ENCODE measurements at regions not wholly inside any gene's neighbourhood (a gene's known extent, or its start where the extent isn't known, plus 50 kb on each side); places are given as distances from the start of the nearest gene placed in this dataset.

- DNase-seq (ENCODE audit: low read depth, low spot score) = no peak
- Histone ChIP-seq H3K27me3 (ENCODE audit: control insufficient read depth, insufficient read depth, low read length) (no peaks in the 10 kb centered on the region), H3K4me3 (ENCODE audit: low read depth, low read length) (no peak overlapping the region), H3K27ac (ENCODE audit: low read depth, low read length) (no peak overlapping the region), H3K9me3 (ENCODE audit: control insufficient read depth, insufficient read depth, low read length) (no peaks in the 10 kb centered on the region)
- TF ChIP-seq, protein P1, sequence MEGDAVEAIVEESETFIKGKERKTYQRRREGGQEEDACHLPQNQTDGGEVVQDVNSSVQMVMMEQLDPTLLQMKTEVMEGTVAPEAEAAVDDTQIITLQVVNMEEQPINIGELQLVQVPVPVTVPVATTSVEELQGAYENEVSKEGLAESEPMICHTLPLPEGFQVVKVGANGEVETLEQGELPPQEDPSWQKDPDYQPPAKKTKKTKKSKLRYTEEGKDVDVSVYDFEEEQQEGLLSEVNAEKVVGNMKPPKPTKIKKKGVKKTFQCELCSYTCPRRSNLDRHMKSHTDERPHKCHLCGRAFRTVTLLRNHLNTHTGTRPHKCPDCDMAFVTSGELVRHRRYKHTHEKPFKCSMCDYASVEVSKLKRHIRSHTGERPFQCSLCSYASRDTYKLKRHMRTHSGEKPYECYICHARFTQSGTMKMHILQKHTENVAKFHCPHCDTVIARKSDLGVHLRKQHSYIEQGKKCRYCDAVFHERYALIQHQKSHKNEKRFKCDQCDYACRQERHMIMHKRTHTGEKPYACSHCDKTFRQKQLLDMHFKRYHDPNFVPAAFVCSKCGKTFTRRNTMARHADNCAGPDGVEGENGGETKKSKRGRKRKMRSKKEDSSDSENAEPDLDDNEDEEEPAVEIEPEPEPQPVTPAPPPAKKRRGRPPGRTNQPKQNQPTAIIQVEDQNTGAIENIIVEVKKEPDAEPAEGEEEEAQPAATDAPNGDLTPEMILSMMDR (IDR thresholded peaks at IDR 0.05; ENCODE audit: low read depth, low read length) = no peak
- POLR2A ChIA-PET = no interaction called here
- CTCF ChIA-PET = interaction anchor here (0.7 to 1.1 kb wide), 2 partner anchors 12 to 916 kb away, joined by 3 to 7 read pairs; no protein-coding TSS in a partner anchor
Observed at GRCh38 chr2:164073101-164074074, 337.6 kb upstream of the FIGN start.

DNA sequence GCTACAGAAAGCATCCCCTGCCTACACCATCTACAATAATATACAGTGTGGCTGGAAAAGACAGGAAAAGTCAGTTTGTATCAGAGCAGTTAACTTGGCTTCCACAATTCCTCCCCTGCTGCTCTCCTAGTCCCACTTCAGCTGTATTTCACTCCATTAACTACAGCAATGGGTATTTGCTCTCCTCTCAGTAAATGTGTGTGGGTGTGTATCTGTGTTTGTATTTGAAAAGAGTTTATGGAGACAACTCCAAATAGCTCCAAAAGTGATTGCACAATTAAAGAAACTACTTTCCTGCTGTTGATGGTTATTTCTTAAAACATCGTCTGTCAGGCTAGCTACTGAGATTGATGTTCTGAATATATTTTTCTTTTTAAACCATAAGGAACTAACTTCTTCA, 333.7 kb upstream of the FIGN start:
- Histone ChIP-seq H3K4me3 (ENCODE audit: low read depth, low read length) (no peak overlapping the region), H3K27ac (ENCODE audit: low read depth, low read length) (no peak overlapping the region), H3K9me3 (ENCODE audit: control insufficient read depth, insufficient read depth, low read length) (no peaks in the 10 kb centered on the region), H3K27me3 (ENCODE audit: control insufficient read depth, insufficient read depth, low read length) (no peaks in the 10 kb centered on the region)
- DNase-seq (ENCODE audit: low read depth, low spot score) = no peak
- ChIA-PET POLR2A (no interaction called here), CTCF (interaction anchor here (0.8 to 2.1 kb wide), 3 partner anchors 8 to 878 kb away, joined by 3 to 7 read pairs (median 3); no protein-coding TSS in a partner anchor)
- TF ChIP-seq, protein P1 (IDR thresholded peaks at IDR 0.05; ENCODE audit: low read depth, low read length) = no peak

DNA sequence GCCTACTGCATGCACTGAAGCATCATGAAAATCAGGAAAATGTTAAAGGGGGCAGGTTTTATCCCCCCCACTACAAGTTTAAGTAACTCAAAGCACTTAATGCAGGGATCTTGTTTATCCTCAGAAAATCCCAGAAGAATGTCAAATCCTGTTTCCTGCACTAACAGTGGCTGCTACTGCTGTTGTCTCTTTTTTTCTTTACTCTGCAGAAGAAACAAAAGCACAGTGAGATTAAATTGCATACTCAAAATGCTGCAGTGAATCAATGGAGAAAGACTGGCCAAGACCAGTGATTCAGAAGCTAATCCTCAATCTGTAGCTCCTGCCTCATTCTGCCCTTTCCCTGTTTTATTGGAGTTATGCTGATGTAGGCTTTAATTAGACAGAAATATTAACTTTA, 332.3 kb upstream of the FIGN start:
- CTCF ChIA-PET = interaction anchor here (1.0 kb wide), 1 partner anchor 19 kb away, joined by 3 read pairs; no protein-coding TSS in a partner anchor
- POLR2A ChIA-PET = no interaction called here
- TF ChIP-seq, protein P1 (IDR thresholded peaks at IDR 0.05; ENCODE audit: low read depth, low read length) = no peak
- H3K4me3 ChIP-seq (ENCODE audit: low read depth, low read length) = no peak overlapping the region
- no peak overlapping the region for H3K27ac ChIP-seq (ENCODE audit: low read depth, low read length)
- no peaks in the 10 kb centered on the region for H3K27me3 ChIP-seq (ENCODE audit: control insufficient read depth, insufficient read depth, low read length)
- H3K9me3 ChIP-seq (ENCODE audit: control insufficient read depth, insufficient read depth, low read length) = no peaks in the 10 kb centered on the region
- no peak for DNase-seq (ENCODE audit: low read depth, low spot score)

DNA sequence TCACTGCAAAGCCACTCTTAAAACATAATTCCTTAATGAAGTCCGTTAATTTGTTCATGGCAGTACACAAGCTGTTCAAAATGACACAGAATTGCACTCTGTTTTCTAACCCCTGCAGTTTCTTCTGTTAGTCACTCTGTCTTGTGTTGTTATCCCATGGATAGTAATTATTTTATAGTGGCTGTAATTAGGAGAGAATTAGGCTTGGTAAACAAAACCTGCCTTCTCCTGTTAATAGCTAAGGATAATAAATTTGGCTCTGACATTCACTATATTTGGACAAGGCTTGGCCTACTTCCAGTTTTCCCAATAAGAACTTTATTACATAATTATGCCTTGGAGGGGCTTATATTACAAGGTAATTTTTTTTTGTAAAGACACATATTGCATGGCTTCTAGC, 330.3 kb upstream of the FIGN start:
- TF ChIP-seq, protein P1 (IDR thresholded peaks at IDR 0.05; ENCODE audit: low read depth, low read length) = no peak
- ChIA-PET CTCF (no interaction called here), POLR2A (no interaction called here)
- DNase-seq (ENCODE audit: low read depth, low spot score) = no peak
- Histone ChIP-seq H3K9me3 (ENCODE audit: control insufficient read depth, insufficient read depth, low read length) (no peaks in the 10 kb centered on the region), H3K27ac (ENCODE audit: low read depth, low read length) (no peak overlapping the region), H3K4me3 (ENCODE audit: low read depth, low read length) (no peak overlapping the region), H3K27me3 (ENCODE audit: control insufficient read depth, insufficient read depth, low read length) (no peaks in the 10 kb centered on the region)

GRCh38 chr2:164065038-164065437, 329.2 kb upstream of the FIGN start:
- H3K27ac ChIP-seq (ENCODE audit: low read depth, low read length) = no peak overlapping the region
- H3K9me3 ChIP-seq (ENCODE audit: control insufficient read depth, insufficient read depth, low read length) = no peaks in the 10 kb centered on the region
- no peak overlapping the region for H3K4me3 ChIP-seq (ENCODE audit: low read depth, low read length)
- ChIA-PET CTCF (no interaction called here), POLR2A (no interaction called here)
- TF ChIP-seq, protein P1 (IDR thresholded peaks at IDR 0.05; ENCODE audit: low read depth, low read length) = no peak
- no peaks in the 10 kb centered on the region for H3K27me3 ChIP-seq (ENCODE audit: control insufficient read depth, insufficient read depth, low read length)
- DNase-seq (ENCODE audit: low read depth, low spot score) = no peak
